Activated naive CD4-positive, alpha-beta T cell treated with anti-CD3 and anti-CD28 coated beads, Interleukin-2, amount 10 ng/mL, durations not matched to agents 7 days and 5 days (primary cell): ENCODE measurements at regions not wholly inside any gene's neighbourhood (a gene's known extent, or its start where the extent isn't known, plus 50 kb on each side); places are given as distances from the start of the nearest gene placed in this dataset.

Experiments
- CTCF ChIA-PET: fragments of 350-600 bp; sonication (Branson Sonifier 250); formaldehyde crosslinking; loops from one replicate; lab custom pipeline; 2021; ENCODE audit warnings: antibody characterized with exemption; lab: Charles Lee
- DNase-seq: peaks from one replicate; pipeline ENCODE4 v3.0.0-alpha.2; 2020
- H3K27ac Mint-ChIP-seq: one replicate; pipeline ENCODE4 v1.8.0; 2021; ENCODE audit warnings: mild to moderate bottlenecking, moderate library complexity, mixed read lengths
- H3K27me3 Mint-ChIP-seq: one replicate; pipeline ENCODE4 v1.8.0; 2021; ENCODE audit warnings: mild to moderate bottlenecking, mixed read lengths
- H3K36me3 Mint-ChIP-seq: one replicate; pipeline ENCODE4 v1.8.0; 2021; ENCODE audit warnings: mixed read lengths
- H3K4me1 Mint-ChIP-seq: one replicate; pipeline ENCODE4 v1.8.0; 2021; ENCODE audit warnings: mixed read lengths
- H3K4me3 Mint-ChIP-seq: one replicate; pipeline ENCODE4 v1.8.0; 2021; ENCODE audit warnings: mild to moderate bottlenecking, moderate library complexity, mixed read lengths
- H3K9me3 Mint-ChIP-seq: one replicate; pipeline ENCODE4 v1.8.0; 2021; ENCODE audit warnings: mixed read lengths

GRCh38 chr13:22758245-22758644, 422.5 kb upstream of the SGCG start:
- no peak overlapping the region for H3K4me3 Mint-ChIP-seq
- no peak for DNase-seq
- CTCF ChIA-PET: no interaction called here
- no peaks in the 10 kb centered on the region for H3K27me3 Mint-ChIP-seq
- no peaks in the 10 kb centered on the region for H3K4me1 Mint-ChIP-seq
- H3K27ac Mint-ChIP-seq: no peak overlapping the region
- H3K36me3 Mint-ChIP-seq: no peaks in the 10 kb centered on the region
- peaks cover 5% of the 10 kb centered on the region for H3K9me3 Mint-ChIP-seq

GRCh38 chr13:22761709-22762108, 419.1 kb upstream of the SGCG start:
- no peak overlapping the region for H3K4me3 Mint-ChIP-seq
- no peaks in the 10 kb centered on the region for H3K4me1 Mint-ChIP-seq
- no peaks in the 10 kb centered on the region for H3K36me3 Mint-ChIP-seq
- H3K9me3 Mint-ChIP-seq: no peaks in the 10 kb centered on the region
- H3K27me3 Mint-ChIP-seq: no peaks in the 10 kb centered on the region
- no peak for DNase-seq
- CTCF ChIA-PET: interaction anchor here (0.9 kb wide), 1 partner anchor 809 kb away, joined by 3 read pairs; no protein-coding TSS in a partner anchor
- H3K27ac Mint-ChIP-seq: no peak overlapping the region

- Mint-ChIP-seq H3K27me3 (no peaks in the 10 kb centered on the region), H3K4me1 (no peaks in the 10 kb centered on the region), H3K4me3 (no peak overlapping the region), H3K9me3 (no peaks in the 10 kb centered on the region), H3K27ac (no peak overlapping the region), H3K36me3 (no peaks in the 10 kb centered on the region)
- no peak for DNase-seq
- CTCF ChIA-PET: no interaction called here
Observed at GRCh38 chr13:22765547-22765946, 415.2 kb upstream of the SGCG start.

- Mint-ChIP-seq H3K4me3 (no peak overlapping the region), H3K9me3 (no peaks in the 10 kb centered on the region), H3K27ac (no peak overlapping the region), H3K27me3 (no peaks in the 10 kb centered on the region), H3K36me3 (no peaks in the 10 kb centered on the region), H3K4me1 (no peaks in the 10 kb centered on the region)
- CTCF ChIA-PET: no interaction called here
- DNase-seq: no peak
Observed at GRCh38 chr13:22770891-22771290, 409.9 kb upstream of the SGCG start.

- no peaks in the 10 kb centered on the region for H3K27me3 Mint-ChIP-seq
- no peaks in the 10 kb centered on the region for H3K4me1 Mint-ChIP-seq
- H3K27ac Mint-ChIP-seq: no peak overlapping the region
- no peaks in the 10 kb centered on the region for H3K9me3 Mint-ChIP-seq
- no peak for DNase-seq
- no peak overlapping the region for H3K4me3 Mint-ChIP-seq
- CTCF ChIA-PET: no interaction called here
- H3K36me3 Mint-ChIP-seq: no peaks in the 10 kb centered on the region
Observed at GRCh38 chr13:22773465-22773864, 407.3 kb upstream of the SGCG start.

- CTCF ChIA-PET: no interaction called here
- H3K27ac Mint-ChIP-seq: no peak overlapping the region
- no peak for DNase-seq
- no peaks in the 10 kb centered on the region for H3K4me1 Mint-ChIP-seq
- no peaks in the 10 kb centered on the region for H3K9me3 Mint-ChIP-seq
- H3K36me3 Mint-ChIP-seq: no peaks in the 10 kb centered on the region
- no peak overlapping the region for H3K4me3 Mint-ChIP-seq
- no peaks in the 10 kb centered on the region for H3K27me3 Mint-ChIP-seq
Observed at GRCh38 chr13:22776394-22777186, 404.2 kb upstream of the SGCG start.

- Mint-ChIP-seq H3K4me1 (no peaks in the 10 kb centered on the region), H3K36me3 (no peaks in the 10 kb centered on the region), H3K27me3 (no peaks in the 10 kb centered on the region), H3K4me3 (no peak overlapping the region), H3K9me3 (no peaks in the 10 kb centered on the region), H3K27ac (no peak overlapping the region)
- CTCF ChIA-PET: no interaction called here
- no peak for DNase-seq
Observed at GRCh38 chr13:22777207-22777606, 403.6 kb upstream of the SGCG start.

GRCh38 chr13:22789027-22789593, 391.7 kb upstream of the SGCG start:
- CTCF ChIA-PET: no interaction called here
- H3K27me3 Mint-ChIP-seq: no peaks in the 10 kb centered on the region
- no peaks in the 10 kb centered on the region for H3K4me1 Mint-ChIP-seq
- H3K9me3 Mint-ChIP-seq: no peaks in the 10 kb centered on the region
- H3K36me3 Mint-ChIP-seq: no peaks in the 10 kb centered on the region
- H3K27ac Mint-ChIP-seq: no peak overlapping the region
- H3K4me3 Mint-ChIP-seq: no peak overlapping the region
- no peak for DNase-seq

- no peaks in the 10 kb centered on the region for H3K9me3 Mint-ChIP-seq
- CTCF ChIA-PET: no interaction called here
Observed at GRCh38 chr13:22789916-22790315, 390.9 kb upstream of the SGCG start.

GRCh38 chr13:22793598-22794134, 387.1 kb upstream of the SGCG start:
- Mint-ChIP-seq H3K27ac (no peak overlapping the region), H3K9me3 (no peaks in the 10 kb centered on the region), H3K4me1 (no peaks in the 10 kb centered on the region), H3K36me3 (no peaks in the 10 kb centered on the region), H3K4me3 (no peak overlapping the region), H3K27me3 (no peaks in the 10 kb centered on the region)
- DNase-seq: no peak
- CTCF ChIA-PET: no interaction called here

More at GRCh38 chr13:22789916-22790315, 390.9 kb upstream of the SGCG start:
- no peaks in the 10 kb centered on the region for H3K4me1 Mint-ChIP-seq
- DNase-seq: no peak
- no peak overlapping the region for H3K27ac Mint-ChIP-seq
- no peak overlapping the region for H3K4me3 Mint-ChIP-seq
- no peaks in the 10 kb centered on the region for H3K36me3 Mint-ChIP-seq
- H3K27me3 Mint-ChIP-seq: no peaks in the 10 kb centered on the region

GRCh38 chr13:22800526-22801401, 380.0 kb upstream of the SGCG start:
- CTCF ChIA-PET: interaction anchor here (1.4 kb wide), 1 partner anchor 219 kb away, joined by 5 read pairs; no protein-coding TSS in a partner anchor
- Mint-ChIP-seq H3K4me1 (no peaks in the 10 kb centered on the region), H3K27ac (no peak overlapping the region), H3K36me3 (no peaks in the 10 kb centered on the region), H3K9me3 (no peaks in the 10 kb centered on the region), H3K27me3 (no peaks in the 10 kb centered on the region), H3K4me3 (no peak overlapping the region)
- no peak for DNase-seq

- no peaks in the 10 kb centered on the region for H3K4me1 Mint-ChIP-seq
- H3K27ac Mint-ChIP-seq: no peak overlapping the region
- H3K4me3 Mint-ChIP-seq: no peak overlapping the region
- no peaks in the 10 kb centered on the region for H3K9me3 Mint-ChIP-seq
- CTCF ChIA-PET: interaction anchor here (1.4 kb wide), 1 partner anchor 219 kb away, joined by 5 read pairs; no protein-coding TSS in a partner anchor
- no peaks in the 10 kb centered on the region for H3K36me3 Mint-ChIP-seq
- DNase-seq: no peak
- H3K27me3 Mint-ChIP-seq: no peaks in the 10 kb centered on the region
Observed at GRCh38 chr13:22801402-22802003, 379.3 kb upstream of the SGCG start.

- DNase-seq: no peak
- Mint-ChIP-seq H3K9me3 (no peaks in the 10 kb centered on the region), H3K4me1 (no peaks in the 10 kb centered on the region), H3K27me3 (no peaks in the 10 kb centered on the region), H3K27ac (no peak overlapping the region), H3K36me3 (no peaks in the 10 kb centered on the region), H3K4me3 (no peak overlapping the region)
- CTCF ChIA-PET: no interaction called here
Observed at GRCh38 chr13:22812793-22813192, 368.0 kb upstream of the SGCG start.
